NCI-H460 (cell line): ENCODE measurements at regions not wholly inside any gene's neighbourhood (a gene's known extent, or its start where the extent isn't known, plus 50 kb on each side); places are given as distances from the start of the nearest gene placed in this dataset.
"Not testable (repeated sequence)": the region's sequence is repeated elsewhere in the genome, so short reads cannot be mapped to it uniquely, and the experiment has no call there.

Source experiments
- DNase-seq: peaks from one replicate; pipeline ENCODE4 v3.0.0-alpha.2; 2016; ENCODE audit warnings: low read depth; ENCODE audit errors: extremely low read depth

- DNase-seq, result no peak
Measured at GRCh38 chr15:47885920-47886319, 168.6 kb downstream of the SEMA6D start.

GRCh38 chr15:47887241-47887800 lies 170.0 kb downstream of the SEMA6D start:
- DNase-seq, result no peak

- DNase-seq, result no peak
Measured at GRCh38 chr15:47888385-47889100, 171.2 kb downstream of the SEMA6D start.

- no peak for DNase-seq
Measured at GRCh38 chr15:47890397-47891150, 173.3 kb downstream of the SEMA6D start.

GRCh38 chr15:47897525-47897924 lies 180.2 kb downstream of the SEMA6D start:
- DNase-seq, result no peak

GRCh38 chr15:47900751-47901150 lies 183.4 kb downstream of the SEMA6D start:
- DNase-seq, result no peak

- DNase-seq, result no peak
Measured at GRCh38 chr15:47903368-47903767, 186.1 kb downstream of the SEMA6D start.

GRCh38 chr15:47908486-47908885 lies 191.2 kb downstream of the SEMA6D start:
- no peak for DNase-seq

GRCh38 chr15:47908950-47909670 lies 191.8 kb downstream of the SEMA6D start:
- DNase-seq, result no peak

- not testable (repeated sequence) for DNase-seq
Measured at GRCh38 chr15:47912910-47913309, 195.6 kb downstream of the SEMA6D start.

GRCh38 chr15:47917881-47918280 lies 200.6 kb downstream of the SEMA6D start:
- DNase-seq, result no peak

- DNase-seq, result no peak
Measured at GRCh38 chr15:47918877-47919276, 201.6 kb downstream of the SEMA6D start.

GRCh38 chr15:47924381-47924780 lies 196.4 kb upstream of the SLC24A5 start:
- no peak for DNase-seq

GRCh38 chr15:47929138-47929803 lies 191.5 kb upstream of the SLC24A5 start:
- no peak for DNase-seq

- DNase-seq, result no peak
Measured at GRCh38 chr15:47932261-47932660, 188.5 kb upstream of the SLC24A5 start.

GRCh38 chr15:47932951-47933641 lies 187.7 kb upstream of the SLC24A5 start:
- DNase-seq, result no peak

GRCh38 chr15:47933865-47934264 lies 186.9 kb upstream of the SLC24A5 start:
- no peak for DNase-seq

- no peak for DNase-seq
Measured at GRCh38 chr15:47934342-47934741, 186.4 kb upstream of the SLC24A5 start.

- no peak for DNase-seq
Measured at GRCh38 chr15:47937834-47938233, 183.0 kb upstream of the SLC24A5 start.

GRCh38 chr15:47944637-47945288 lies 176.0 kb upstream of the SLC24A5 start:
- DNase-seq, result no peak
